GM19240 (cell line): ENCODE measurements at regions not wholly inside any gene's neighbourhood (a gene's known extent, or its start where the extent isn't known, plus 50 kb on each side); places are given as distances from the start of the nearest gene placed in this dataset.
"Not testable (repeated sequence)": the region's sequence is repeated elsewhere in the genome, so short reads cannot be mapped to it uniquely, and the experiment has no call there.

ENCODE experiments used
- DNase-seq: peaks from one replicate; pipeline ENCODE4 v3.0.0; 2011; ENCODE audit warnings: low spot score; ENCODE audit not compliant: insufficient read length

- no peak for DNase-seq
These were observed 65.8 kb downstream of the MTX3 start for GRCh38 chr5:79924936-79925893.

GRCh38 chr5:79923431-79923830, 67.6 kb downstream of the MTX3 start:
- no peak for DNase-seq

GRCh38 chr5:79922626-79923025, 68.4 kb downstream of the MTX3 start:
- no peak for DNase-seq

GRCh38 chr5:79907452-79907851, 83.6 kb downstream of the MTX3 start:
- DNase-seq, result not testable (repeated sequence)

- not testable (repeated sequence) for DNase-seq
These were observed 88.5 kb downstream of the MTX3 start for GRCh38 chr5:79902571-79902970.

GRCh38 chr5:79901631-79902030, 89.4 kb downstream of the MTX3 start:
- no peak for DNase-seq

- no peak for DNase-seq
These were observed 92.5 kb downstream of the MTX3 start for GRCh38 chr5:79898611-79899010.

- no peak for DNase-seq
These were observed 97.1 kb downstream of the MTX3 start for GRCh38 chr5:79893976-79894375.

GRCh38 chr5:79893485-79893884, 97.6 kb downstream of the MTX3 start:
- DNase-seq, result no peak

- DNase-seq, result no peak
These were observed 100.2 kb downstream of the MTX3 start for GRCh38 chr5:79890930-79891249.

- DNase-seq, result no peak
These were observed 100.7 kb downstream of the MTX3 start for GRCh38 chr5:79890119-79890929.

GRCh38 chr5:79888643-79889042, 102.4 kb downstream of the MTX3 start:
- no peak for DNase-seq

- no peak for DNase-seq
These were observed 104.0 kb downstream of the MTX3 start for GRCh38 chr5:79886925-79887655.

- DNase-seq, result no peak
These were observed 104.6 kb downstream of the MTX3 start for GRCh38 chr5:79886456-79886855.

GRCh38 chr5:79879880-79880279, 111.2 kb downstream of the MTX3 start:
- not testable (repeated sequence) for DNase-seq

- DNase-seq, result no peak
These were observed 112.2 kb downstream of the MTX3 start for GRCh38 chr5:79878721-79879336.

- no peak for DNase-seq
These were observed 112.9 kb downstream of the MTX3 start for GRCh38 chr5:79878136-79878679.

GRCh38 chr5:79876456-79876855, 114.6 kb downstream of the MTX3 start:
- DNase-seq, result no peak

- DNase-seq, result no peak
These were observed 115.8 kb downstream of the MTX3 start for GRCh38 chr5:79875230-79875629.

GRCh38 chr5:79873187-79873586, 117.9 kb downstream of the MTX3 start:
- no peak for DNase-seq

- no peak for DNase-seq
These were observed 118.8 kb downstream of the MTX3 start for GRCh38 chr5:79872291-79872690.
